HG03196 (cell line): ENCODE measurements at regions not wholly inside any gene's neighbourhood (a gene's known extent, or its start where the extent isn't known, plus 50 kb on each side); places are given as distances from the start of the nearest gene placed in this dataset.
"Not testable (repeated sequence)": the region's sequence is repeated elsewhere in the genome, so short reads cannot be mapped to it uniquely, and the experiment has no call there.

Source experiments
- ATAC-seq: cut with Tn5 transposase; IDR thresholded peaks from one replicate; pipeline ENCODE4 v1.9.1; 2021; ENCODE audit not compliant: unreplicated experiment

- ATAC-seq = not testable (repeated sequence)
These were observed 134.0 kb downstream of the FAM72B start for GRCh38 chr1:121050097-121050496.

GRCh38 chr1:121051161-121051790 lies 132.9 kb downstream of the FAM72B start:
- ATAC-seq = not testable (repeated sequence)

- ATAC-seq = not testable (repeated sequence)
These were observed 132.0 kb downstream of the FAM72B start for GRCh38 chr1:121052081-121052660.

- ATAC-seq = not testable (repeated sequence)
These were observed 129.2 kb downstream of the FAM72B start for GRCh38 chr1:121054928-121055327.

- ATAC-seq = not testable (repeated sequence)
These were observed 117.2 kb downstream of the FAM72B start for GRCh38 chr1:121066925-121067324.

GRCh38 chr1:121068738-121069499 lies 115.2 kb downstream of the FAM72B start:
- not testable (repeated sequence) for ATAC-seq

GRCh38 chr1:121073852-121074251 lies 110.3 kb downstream of the FAM72B start:
- not testable (repeated sequence) for ATAC-seq

- ATAC-seq = not testable (repeated sequence)
These were observed 108.8 kb downstream of the FAM72B start for GRCh38 chr1:121075254-121075805.

GRCh38 chr1:121076674-121077073 lies 107.5 kb downstream of the FAM72B start:
- peak; percentile 91 for ATAC-seq

GRCh38 chr1:121079655-121080054 lies 104.5 kb downstream of the FAM72B start:
- not testable (repeated sequence) for ATAC-seq

GRCh38 chr1:121080197-121080903 lies 103.8 kb downstream of the FAM72B start:
- ATAC-seq = not testable (repeated sequence)

- not testable (repeated sequence) for ATAC-seq
These were observed 103.3 kb downstream of the FAM72B start for GRCh38 chr1:121080904-121081264.

- not testable (repeated sequence) for ATAC-seq
These were observed 102.4 kb downstream of the FAM72B start for GRCh38 chr1:121081625-121082199.

GRCh38 chr1:121082995-121083394 lies 101.1 kb downstream of the FAM72B start:
- not testable (repeated sequence) for ATAC-seq

GRCh38 chr1:121086249-121086648 lies 97.9 kb downstream of the FAM72B start:
- ATAC-seq = not testable (repeated sequence)

GRCh38 chr1:121087221-121087620 lies 96.9 kb downstream of the FAM72B start:
- ATAC-seq = not testable (repeated sequence)

GRCh38 chr1:121088568-121088967 lies 95.6 kb downstream of the FAM72B start:
- ATAC-seq = not testable (repeated sequence)

- not testable (repeated sequence) for ATAC-seq
These were observed 91.7 kb downstream of the FAM72B start for GRCh38 chr1:121092329-121092968.

GRCh38 chr1:121095014-121095413 lies 89.1 kb downstream of the FAM72B start:
- not testable (repeated sequence) for ATAC-seq
